GM19324 (cell line): ENCODE measurements at regions not wholly inside any gene's neighbourhood (a gene's known extent, or its start where the extent isn't known, plus 50 kb on each side); places are given as distances from the start of the nearest gene placed in this dataset.

Experiments
- ATAC-seq: cut with Tn5 transposase; IDR thresholded peaks from one replicate; pipeline ENCODE4 v1.9.1; 2021; ENCODE audit warnings: mild to moderate bottlenecking, moderate library complexity; ENCODE audit not compliant: unreplicated experiment, low FRiP score

DNA sequence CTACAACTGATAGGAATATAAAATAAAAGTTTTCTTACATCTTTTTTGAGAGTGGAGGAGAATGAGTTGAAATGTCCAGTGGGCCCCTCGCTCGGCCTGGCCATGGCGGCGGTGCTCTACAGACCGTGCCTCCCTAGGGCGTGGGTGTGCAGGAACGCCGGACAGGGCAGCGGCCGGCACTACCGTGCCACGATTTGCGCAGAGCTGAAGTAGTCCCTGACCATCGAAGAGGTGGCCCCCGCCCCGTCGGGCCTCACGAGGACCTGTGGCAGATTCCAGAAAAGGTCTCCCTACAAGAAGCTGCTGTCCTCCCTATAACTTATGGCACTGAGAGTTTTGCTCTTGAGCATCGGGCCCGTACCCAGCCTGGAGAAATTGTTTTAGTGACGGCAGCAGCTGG, 228.9 kb upstream of the ARHGAP24 start:
- ATAC-seq: no peak

- ATAC-seq: no peak
These were observed 224.1 kb upstream of the ARHGAP24 start for GRCh38 chr4:85250852-85251251.

GRCh38 chr4:85257817-85258370, 217.1 kb upstream of the ARHGAP24 start:
- no peak for ATAC-seq

DNA sequence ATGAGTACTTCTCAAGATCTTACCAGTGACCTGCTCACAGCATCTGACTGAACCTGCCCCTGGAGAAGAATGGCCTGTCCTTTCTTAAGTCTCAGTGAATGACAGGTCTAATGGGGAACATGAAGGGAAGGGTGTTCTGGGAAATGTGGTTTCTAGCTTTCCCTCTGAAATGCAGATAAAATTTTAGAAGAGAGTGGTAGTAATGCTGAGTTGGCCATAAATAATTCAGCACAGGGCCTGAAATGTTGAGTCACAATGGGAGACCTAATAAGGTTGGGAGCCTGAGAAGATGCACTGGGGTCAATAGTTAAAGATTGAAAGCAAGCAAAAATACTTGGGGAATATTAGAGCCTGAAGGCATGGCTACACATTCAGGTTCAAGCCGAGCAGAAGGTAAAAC, 214.9 kb upstream of the ARHGAP24 start:
- ATAC-seq: no peak

- no peak for ATAC-seq
These were observed 209.7 kb upstream of the ARHGAP24 start for GRCh38 chr4:85265234-85265633.

GRCh38 chr4:85268188-85268587, 206.8 kb upstream of the ARHGAP24 start:
- no peak for ATAC-seq

- no peak for ATAC-seq
These were observed 206.0 kb upstream of the ARHGAP24 start for GRCh38 chr4:85268961-85269360.

DNA sequence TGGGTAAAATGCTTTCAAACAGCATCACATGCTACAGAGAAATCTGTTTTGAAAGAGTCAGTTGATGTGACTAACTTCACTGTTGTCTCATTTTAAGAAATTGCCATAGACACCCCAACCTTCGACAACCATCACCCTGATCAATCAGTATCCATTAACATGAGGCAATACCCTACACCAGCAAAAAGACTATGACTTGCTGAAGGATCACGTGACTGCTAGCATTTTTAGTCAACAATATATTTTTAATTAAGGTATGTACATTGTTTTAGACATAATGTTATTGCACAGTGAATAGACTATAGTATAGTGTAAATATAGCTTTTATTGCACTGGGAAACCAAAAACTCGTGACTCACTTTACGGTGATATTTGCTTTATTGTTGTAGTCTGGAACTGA, 200.0 kb upstream of the ARHGAP24 start:
- no peak for ATAC-seq

GRCh38 chr4:85280963-85281362, 194.0 kb upstream of the ARHGAP24 start:
- ATAC-seq: no peak

GRCh38 chr4:85291226-85291625, 183.7 kb upstream of the ARHGAP24 start:
- no peak for ATAC-seq

GRCh38 chr4:85298037-85298436, 176.9 kb upstream of the ARHGAP24 start:
- no peak for ATAC-seq

GRCh38 chr4:85302193-85302736, 172.7 kb upstream of the ARHGAP24 start:
- ATAC-seq: no peak

DNA sequence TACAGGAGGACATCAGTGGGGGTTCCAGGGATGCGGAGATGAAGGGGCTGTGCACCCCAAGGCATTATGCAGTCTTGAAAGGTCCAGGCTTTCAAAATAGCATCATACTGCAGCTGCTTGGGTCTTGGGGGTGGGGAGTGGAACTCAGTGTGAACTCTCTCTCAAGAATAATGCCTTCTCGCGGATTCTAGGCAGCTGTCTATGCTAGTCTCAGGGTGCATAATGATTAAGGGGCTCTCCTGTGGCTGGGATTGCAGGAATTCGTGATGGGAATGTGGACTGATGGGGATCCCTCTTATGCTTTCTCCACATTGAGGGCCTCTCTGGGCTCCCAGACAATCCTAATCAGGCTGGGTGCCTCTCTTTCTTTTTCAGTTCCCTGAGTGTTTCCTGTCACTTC, 172.2 kb upstream of the ARHGAP24 start:
- no peak for ATAC-seq

- ATAC-seq: no peak
These were observed 156.5 kb upstream of the ARHGAP24 start for GRCh38 chr4:85318415-85318814.

DNA sequence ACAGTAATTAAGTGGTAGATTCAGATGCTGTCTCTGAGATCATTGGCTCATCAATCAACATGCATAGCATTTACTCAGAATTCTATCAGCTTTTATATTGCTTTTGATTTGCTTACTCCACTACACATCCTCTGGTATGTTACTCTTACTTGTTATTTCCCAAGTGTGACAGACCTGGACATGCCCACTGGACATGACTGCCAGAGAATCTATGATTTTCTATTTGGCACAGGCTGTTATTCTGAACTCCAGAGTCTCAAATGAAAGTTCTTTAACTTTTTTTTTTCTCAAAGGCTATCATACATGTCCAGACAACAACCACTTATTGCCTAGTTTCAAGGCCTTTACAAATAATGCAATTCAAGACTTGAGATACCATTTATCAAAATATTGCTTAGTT, 116.1 kb upstream of the ARHGAP24 start:
- no peak for ATAC-seq

DNA sequence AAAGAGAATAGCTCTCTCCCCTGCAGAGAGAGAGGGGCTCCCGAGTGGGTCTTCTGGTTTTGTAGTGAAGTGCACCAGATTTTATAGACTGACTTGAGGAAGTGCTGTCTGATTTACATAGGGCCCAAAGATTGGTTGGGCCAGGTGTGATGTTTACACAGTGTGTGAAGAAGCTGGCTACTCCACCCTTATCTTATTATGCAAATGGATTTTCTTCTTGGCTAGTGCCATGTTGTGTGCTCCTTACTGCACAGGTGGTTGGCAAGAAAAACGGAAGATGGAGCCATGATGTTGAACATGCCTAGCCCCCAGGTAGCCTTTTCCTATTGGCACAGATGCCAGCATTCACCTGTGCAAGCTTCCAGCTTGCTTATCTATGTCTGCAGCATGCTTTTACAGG, 112.4 kb upstream of the ARHGAP24 start:
- no peak for ATAC-seq

- ATAC-seq: no peak
These were observed 107.1 kb upstream of the ARHGAP24 start for GRCh38 chr4:85367815-85368214.

- no peak for ATAC-seq
These were observed 106.7 kb upstream of the ARHGAP24 start for GRCh38 chr4:85368240-85368639.

DNA sequence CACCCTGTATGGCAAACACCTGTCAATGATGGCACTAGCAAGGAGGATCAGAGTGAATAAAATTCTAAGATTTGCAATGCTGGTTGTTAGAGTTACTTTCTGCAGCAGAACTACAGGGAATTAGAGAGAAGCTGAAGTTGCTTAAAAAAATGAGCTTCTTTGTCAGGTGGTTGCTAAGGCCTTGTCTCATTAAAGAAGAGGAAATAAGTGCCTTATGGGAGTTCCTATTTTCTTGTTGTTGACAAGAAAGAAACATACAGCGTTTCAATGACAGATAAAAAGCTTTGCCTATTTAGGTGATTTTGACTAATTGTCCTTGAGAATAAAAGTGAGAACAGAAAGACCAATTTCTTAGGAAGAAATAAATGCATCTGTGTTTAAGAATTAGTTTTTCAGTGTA, 106.0 kb upstream of the ARHGAP24 start:
- no peak for ATAC-seq

DNA sequence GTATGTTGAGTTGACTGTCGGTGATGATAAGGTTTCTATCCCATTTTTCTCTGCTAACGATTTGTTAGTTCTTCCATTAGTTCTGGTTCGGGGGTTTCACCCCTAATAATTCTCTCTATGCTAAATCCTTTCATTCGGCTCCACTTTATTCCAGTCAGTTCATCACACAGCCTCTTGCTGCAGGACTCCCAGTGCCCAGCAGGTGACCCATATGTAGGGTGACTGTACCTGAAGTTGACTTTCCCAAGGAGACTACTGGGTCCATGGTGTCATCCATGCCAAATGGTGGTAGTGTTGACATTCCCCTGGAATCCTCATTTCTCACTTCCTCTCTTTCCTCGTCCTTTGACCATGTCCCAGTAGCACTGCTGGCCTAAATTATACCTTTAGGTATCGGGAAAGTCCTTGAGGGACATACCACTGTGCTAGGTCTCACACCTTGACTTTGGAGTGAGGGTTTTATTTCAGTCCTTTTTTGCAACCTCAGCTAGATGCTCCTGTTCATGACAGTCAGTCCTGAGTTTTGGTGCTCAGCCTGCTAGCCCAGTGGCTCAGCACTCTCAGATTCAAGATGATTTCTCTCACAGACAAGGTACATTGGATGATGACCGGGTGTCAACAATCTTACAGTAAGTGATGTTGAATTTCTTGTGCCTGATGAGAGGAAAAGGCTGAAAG, 105.1 kb upstream of the ARHGAP24 start:
- no peak for ATAC-seq

DNA sequence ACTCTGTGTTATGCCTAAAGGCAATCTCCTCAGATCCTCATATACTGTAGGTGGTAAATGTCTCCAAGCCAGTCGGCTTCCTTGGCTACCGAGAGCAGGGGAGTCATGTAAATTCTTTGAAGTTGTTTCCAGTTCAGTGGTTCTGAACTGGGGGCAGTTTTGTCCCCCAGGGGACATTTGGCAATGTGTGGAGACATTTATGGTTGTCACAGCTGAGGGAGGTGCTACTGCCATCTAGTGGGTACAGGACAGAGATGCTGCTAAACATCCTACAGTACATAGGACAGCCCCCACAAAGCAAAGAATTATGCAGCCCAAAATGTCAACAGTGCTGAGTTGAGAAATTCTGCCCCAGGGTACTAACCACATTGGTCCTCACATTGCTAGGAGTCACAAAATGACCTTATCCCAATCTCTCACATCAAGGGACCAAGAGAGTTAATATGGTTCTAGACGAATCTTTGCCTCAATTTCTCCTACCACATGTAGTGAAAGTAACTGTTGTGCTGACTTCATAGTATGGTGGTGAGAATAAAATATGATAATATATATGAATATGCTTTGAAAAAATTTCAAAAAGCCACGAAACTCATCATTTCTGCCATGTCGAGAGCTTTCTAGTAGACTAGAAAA, 104.4 kb upstream of the ARHGAP24 start:
- ATAC-seq: peak; percentile 64

GRCh38 chr4:85372966-85373365, 102.0 kb upstream of the ARHGAP24 start:
- ATAC-seq: no peak
